ENCODE measurements at regions not wholly inside any gene's neighbourhood (a gene's known extent, or its start where the extent isn't known, plus 50 kb on each side); places are given as distances from the start of the nearest gene placed in this dataset.

DNA sequence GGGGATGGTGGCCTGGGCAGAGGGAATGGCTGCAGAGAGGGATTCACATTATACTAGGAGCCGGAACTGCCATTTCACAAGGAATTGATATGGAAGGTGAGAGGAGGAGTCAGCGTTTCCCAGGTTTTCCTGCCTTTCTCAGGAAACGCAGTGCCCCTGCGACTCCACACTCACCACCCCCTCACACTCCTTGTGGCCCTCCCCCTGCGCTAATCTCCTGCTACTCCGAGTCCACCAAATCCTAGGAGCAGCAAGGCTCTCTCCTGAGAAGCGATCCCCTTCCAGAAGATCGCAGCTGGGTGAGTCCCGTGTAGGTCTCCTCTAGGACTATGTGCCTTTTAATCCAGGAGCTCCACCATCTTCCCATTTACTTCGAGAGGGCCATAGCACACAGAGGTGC lies 140.6 kb downstream of the VAPA start:
- Histone ChIP-seq H3K9me3 (ENCODE audit: control insufficient read depth, insufficient read depth, low read depth, low read length) (no peaks in the 10 kb centered on the region), H3K27me3 (ENCODE audit: control insufficient read depth, insufficient read depth, low read length) (peaks cover 1% of the 10 kb centered on the region; the same call in 1 of the 2 replicates), H3K4me1 (ENCODE audit: control insufficient read depth, insufficient read depth, low read length) (no peaks in the 10 kb centered on the region), H3K36me3 (ENCODE audit: control insufficient read depth, insufficient read depth, low read length) (no peaks in the 10 kb centered on the region), H3K4me3 (ENCODE audit: low read depth in 2 of 2, low read length in 2 of 2) (no peak overlapping the region), H3K27ac (ENCODE audit: low read length) (no peak overlapping the region)
- ChIA-PET CTCF (no interaction called here), POLR2A (no interaction called here)
- TF ChIP-seq, protein P1, sequence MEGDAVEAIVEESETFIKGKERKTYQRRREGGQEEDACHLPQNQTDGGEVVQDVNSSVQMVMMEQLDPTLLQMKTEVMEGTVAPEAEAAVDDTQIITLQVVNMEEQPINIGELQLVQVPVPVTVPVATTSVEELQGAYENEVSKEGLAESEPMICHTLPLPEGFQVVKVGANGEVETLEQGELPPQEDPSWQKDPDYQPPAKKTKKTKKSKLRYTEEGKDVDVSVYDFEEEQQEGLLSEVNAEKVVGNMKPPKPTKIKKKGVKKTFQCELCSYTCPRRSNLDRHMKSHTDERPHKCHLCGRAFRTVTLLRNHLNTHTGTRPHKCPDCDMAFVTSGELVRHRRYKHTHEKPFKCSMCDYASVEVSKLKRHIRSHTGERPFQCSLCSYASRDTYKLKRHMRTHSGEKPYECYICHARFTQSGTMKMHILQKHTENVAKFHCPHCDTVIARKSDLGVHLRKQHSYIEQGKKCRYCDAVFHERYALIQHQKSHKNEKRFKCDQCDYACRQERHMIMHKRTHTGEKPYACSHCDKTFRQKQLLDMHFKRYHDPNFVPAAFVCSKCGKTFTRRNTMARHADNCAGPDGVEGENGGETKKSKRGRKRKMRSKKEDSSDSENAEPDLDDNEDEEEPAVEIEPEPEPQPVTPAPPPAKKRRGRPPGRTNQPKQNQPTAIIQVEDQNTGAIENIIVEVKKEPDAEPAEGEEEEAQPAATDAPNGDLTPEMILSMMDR (IDR thresholded peaks at IDR 0.05) = no peak
- TF ChIP-seq, protein P2, sequence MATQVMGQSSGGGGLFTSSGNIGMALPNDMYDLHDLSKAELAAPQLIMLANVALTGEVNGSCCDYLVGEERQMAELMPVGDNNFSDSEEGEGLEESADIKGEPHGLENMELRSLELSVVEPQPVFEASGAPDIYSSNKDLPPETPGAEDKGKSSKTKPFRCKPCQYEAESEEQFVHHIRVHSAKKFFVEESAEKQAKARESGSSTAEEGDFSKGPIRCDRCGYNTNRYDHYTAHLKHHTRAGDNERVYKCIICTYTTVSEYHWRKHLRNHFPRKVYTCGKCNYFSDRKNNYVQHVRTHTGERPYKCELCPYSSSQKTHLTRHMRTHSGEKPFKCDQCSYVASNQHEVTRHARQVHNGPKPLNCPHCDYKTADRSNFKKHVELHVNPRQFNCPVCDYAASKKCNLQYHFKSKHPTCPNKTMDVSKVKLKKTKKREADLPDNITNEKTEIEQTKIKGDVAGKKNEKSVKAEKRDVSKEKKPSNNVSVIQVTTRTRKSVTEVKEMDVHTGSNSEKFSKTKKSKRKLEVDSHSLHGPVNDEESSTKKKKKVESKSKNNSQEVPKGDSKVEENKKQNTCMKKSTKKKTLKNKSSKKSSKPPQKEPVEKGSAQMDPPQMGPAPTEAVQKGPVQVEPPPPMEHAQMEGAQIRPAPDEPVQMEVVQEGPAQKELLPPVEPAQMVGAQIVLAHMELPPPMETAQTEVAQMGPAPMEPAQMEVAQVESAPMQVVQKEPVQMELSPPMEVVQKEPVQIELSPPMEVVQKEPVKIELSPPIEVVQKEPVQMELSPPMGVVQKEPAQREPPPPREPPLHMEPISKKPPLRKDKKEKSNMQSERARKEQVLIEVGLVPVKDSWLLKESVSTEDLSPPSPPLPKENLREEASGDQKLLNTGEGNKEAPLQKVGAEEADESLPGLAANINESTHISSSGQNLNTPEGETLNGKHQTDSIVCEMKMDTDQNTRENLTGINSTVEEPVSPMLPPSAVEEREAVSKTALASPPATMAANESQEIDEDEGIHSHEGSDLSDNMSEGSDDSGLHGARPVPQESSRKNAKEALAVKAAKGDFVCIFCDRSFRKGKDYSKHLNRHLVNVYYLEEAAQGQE (IDR thresholded peaks at IDR 0.05; ENCODE audit: insufficient read depth in 1 of 2, low read depth in 2 of 2, low read length in 1 of 2) = no peak
- TF ChIP-seq POLR2AphosphoS5 (IDR thresholded peaks at IDR 0.05; ENCODE audit: low read depth, low read length) = no peak
- TF ChIP-seq SIN3A (IDR thresholded peaks at IDR 0.05; ENCODE audit: borderline replicate concordance, insufficient read depth, low read depth, low read length) = no peak
- no peak for TF ChIP-seq TCF7L2 (IDR thresholded peaks at IDR 0.05; ENCODE audit: low read depth, low read length)
- intact Hi-C loops (cut with micrococcal nuclease; ENCODE audit: unreplicated experiment) (no loop called here), in situ Hi-C loops (cut with HindIII; ENCODE audit: low pct_unique_long_range_greater_than_20kb, low sequenced_read_pairs) (no loop called here)
- DNase-seq (ENCODE audit: low read depth, low spot score) (no peak), ATAC-seq (no peak)
- BruUV-seq (replicated peaks) = no TSS peak

DNA sequence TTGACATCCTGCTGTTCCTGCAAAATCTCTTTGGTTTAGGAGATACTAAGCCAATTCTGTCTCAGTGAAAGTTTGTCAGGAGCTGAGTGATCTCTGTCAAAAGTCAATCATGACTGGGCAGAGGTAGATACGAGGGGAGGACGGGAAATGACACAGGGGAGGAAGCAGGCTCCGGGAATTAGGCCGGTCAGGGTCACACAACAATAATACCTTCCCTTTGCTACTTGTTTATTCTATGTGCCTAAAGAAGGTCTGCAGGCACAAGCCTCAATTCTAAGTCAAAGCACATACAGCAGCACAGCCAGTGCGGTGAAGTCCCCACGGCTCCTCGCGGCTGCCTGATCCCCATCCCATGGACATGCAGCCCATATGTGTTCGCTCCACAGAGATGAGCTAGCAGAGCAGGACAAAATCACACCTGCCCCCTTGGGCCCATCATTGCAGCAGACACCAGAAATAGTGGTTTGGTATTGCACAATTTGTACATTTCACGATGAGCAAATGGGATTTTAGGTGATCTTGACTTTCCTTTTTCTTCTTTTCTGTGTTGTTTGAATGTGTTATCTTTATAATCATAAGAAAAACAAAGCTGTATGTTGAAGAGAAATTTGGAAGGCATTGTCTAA lies 141.4 kb downstream of the VAPA start:
- intact Hi-C loops (cut with micrococcal nuclease; ENCODE audit: unreplicated experiment) (no loop called here), in situ Hi-C loops (cut with HindIII; ENCODE audit: low pct_unique_long_range_greater_than_20kb, low sequenced_read_pairs) (no loop called here)
- no peak for TF ChIP-seq POLR2AphosphoS5 (IDR thresholded peaks at IDR 0.05; ENCODE audit: low read depth, low read length)
- TF ChIP-seq, protein P1 (IDR thresholded peaks at IDR 0.05) = no peak
- TF ChIP-seq, protein P2 (IDR thresholded peaks at IDR 0.05; ENCODE audit: insufficient read depth in 1 of 2, low read depth in 2 of 2, low read length in 1 of 2) = no peak
- no peak for TF ChIP-seq SIN3A (IDR thresholded peaks at IDR 0.05; ENCODE audit: borderline replicate concordance, insufficient read depth, low read depth, low read length)
- TF ChIP-seq TCF7L2 (IDR thresholded peaks at IDR 0.05; ENCODE audit: low read depth, low read length) = no peak
- CTCF ChIA-PET = no interaction called here
- POLR2A ChIA-PET = no interaction called here
- DNase-seq (ENCODE audit: low read depth, low spot score) = no peak
- H3K4me1 ChIP-seq (ENCODE audit: control insufficient read depth, insufficient read depth, low read length) = no peaks in the 10 kb centered on the region
- H3K36me3 ChIP-seq (ENCODE audit: control insufficient read depth, insufficient read depth, low read length) = no peaks in the 10 kb centered on the region
- no TSS peak for BruUV-seq (replicated peaks)
- peaks cover 3% of the 10 kb centered on the region; the same call in 1 of the 2 replicates for H3K27me3 ChIP-seq (ENCODE audit: control insufficient read depth, insufficient read depth, low read length)
- H3K4me3 ChIP-seq (ENCODE audit: low read depth in 2 of 2, low read length in 2 of 2) = no peak overlapping the region
- no peaks in the 10 kb centered on the region for H3K9me3 ChIP-seq (ENCODE audit: control insufficient read depth, insufficient read depth, low read depth, low read length)
- H3K27ac ChIP-seq (ENCODE audit: low read length) = no peak overlapping the region
- ATAC-seq = no peak

Measured in Panc1 (cell line).